ENCODE measurements at regions not wholly inside any gene's neighbourhood (a gene's known extent, or its start where the extent isn't known, plus 50 kb on each side); places are given as distances from the start of the nearest gene placed in this dataset.
"Not testable (repeated sequence)": the region's sequence is repeated elsewhere in the genome, so short reads cannot be mapped to it uniquely, and the experiment has no call there.

- DNase-seq = no peak
These were observed 498.5 kb upstream of the GBE1 start for GRCh38 chr3:82259994-82260393.

- no peak for DNase-seq
These were observed 478.9 kb upstream of the GBE1 start for GRCh38 chr3:82240322-82240721.

- DNase-seq = no peak
These were observed 474.8 kb upstream of the GBE1 start for GRCh38 chr3:82236257-82236656.

GRCh38 chr3:82229397-82229796 lies 468.0 kb upstream of the GBE1 start:
- DNase-seq = peak; percentile 18

GRCh38 chr3:82224661-82225060 lies 463.2 kb upstream of the GBE1 start:
- no peak for DNase-seq

GRCh38 chr3:82222401-82222800 lies 461.0 kb upstream of the GBE1 start:
- no peak for DNase-seq

- DNase-seq = no peak
These were observed 456.1 kb upstream of the GBE1 start for GRCh38 chr3:82217571-82217970.

GRCh38 chr3:82208002-82208710 lies 446.7 kb upstream of the GBE1 start:
- DNase-seq = no peak

- DNase-seq = no peak
These were observed 440.8 kb upstream of the GBE1 start for GRCh38 chr3:82202269-82202668.

GRCh38 chr3:82201316-82201715 lies 439.9 kb upstream of the GBE1 start:
- no peak for DNase-seq

GRCh38 chr3:82198009-82198408 lies 436.6 kb upstream of the GBE1 start:
- DNase-seq = no peak

- no peak for DNase-seq
These were observed 435.2 kb upstream of the GBE1 start for GRCh38 chr3:82196645-82197044.

- DNase-seq = no peak
These were observed 433.4 kb upstream of the GBE1 start for GRCh38 chr3:82194870-82195269.

GRCh38 chr3:82186017-82186416 lies 424.6 kb upstream of the GBE1 start:
- no peak for DNase-seq

- DNase-seq = no peak
These were observed 417.8 kb upstream of the GBE1 start for GRCh38 chr3:82179291-82179690.

- no peak for DNase-seq
These were observed 416.8 kb upstream of the GBE1 start for GRCh38 chr3:82178291-82178690.

GRCh38 chr3:82177774-82178173 lies 416.3 kb upstream of the GBE1 start:
- DNase-seq = no peak

- DNase-seq = no peak
These were observed 403.8 kb upstream of the GBE1 start for GRCh38 chr3:82165266-82165665.

GRCh38 chr3:82163907-82164520 lies 402.6 kb upstream of the GBE1 start:
- no peak for DNase-seq

GRCh38 chr3:82157952-82158351 lies 396.5 kb upstream of the GBE1 start:
- DNase-seq = no peak

GRCh38 chr3:82153892-82154291 lies 392.4 kb upstream of the GBE1 start:
- DNase-seq = not testable (repeated sequence)

GRCh38 chr3:82145742-82146141 lies 384.3 kb upstream of the GBE1 start:
- no peak for DNase-seq

- no peak for DNase-seq
These were observed 383.4 kb upstream of the GBE1 start for GRCh38 chr3:82144811-82145210.

GRCh38 chr3:82143661-82144412 lies 382.4 kb upstream of the GBE1 start:
- DNase-seq = no peak

All from KG1 (cell line).